ENCODE measurements at regions not wholly inside any gene's neighbourhood (a gene's known extent, or its start where the extent isn't known, plus 50 kb on each side); places are given as distances from the start of the nearest gene placed in this dataset.

DNA sequence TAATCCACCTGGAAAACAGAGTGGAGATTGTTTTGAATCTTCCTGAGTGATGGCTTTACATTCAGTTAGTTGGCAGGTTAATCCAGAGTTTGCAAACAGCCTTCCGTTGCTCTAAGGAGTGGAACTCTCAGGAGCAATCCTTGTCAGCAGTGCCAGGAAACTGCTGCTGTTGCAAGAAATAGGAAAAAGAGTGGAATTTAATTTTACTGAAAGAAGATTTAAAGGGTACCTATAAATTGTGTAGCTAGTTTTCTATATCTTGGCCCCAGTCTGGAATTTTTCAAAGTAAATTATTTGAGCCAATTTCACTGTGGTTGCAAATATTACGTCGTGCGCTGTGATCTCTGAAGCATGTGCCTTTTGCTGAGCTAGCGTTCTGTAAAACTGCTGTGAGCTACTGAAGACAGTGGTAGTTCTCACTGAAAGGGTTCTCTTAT, 55.5 kb upstream of the SLC5A12 start:
- no peak overlapping the region for H3K4me3 ChIP-seq (ENCODE audit: low read length)
- H3K9me3 ChIP-seq (ENCODE audit: control insufficient read depth, low read length): no peaks in the 10 kb centered on the region
- intact Hi-C loops (cut with DNase I): no loop called here
- no peaks in the 10 kb centered on the region for H3K27me3 ChIP-seq (ENCODE audit: control insufficient read depth, insufficient read depth)
- no peaks in the 10 kb centered on the region for H3K4me1 ChIP-seq (ENCODE audit: control insufficient read depth, insufficient read depth, low read length)
- WGBS: 45% methylated on average over 5 of the region's 5 CpGs
- no peak for DNase-seq
- no peak for ATAC-seq
- H3K27ac ChIP-seq (ENCODE audit: low read length): no peak overlapping the region

DNA sequence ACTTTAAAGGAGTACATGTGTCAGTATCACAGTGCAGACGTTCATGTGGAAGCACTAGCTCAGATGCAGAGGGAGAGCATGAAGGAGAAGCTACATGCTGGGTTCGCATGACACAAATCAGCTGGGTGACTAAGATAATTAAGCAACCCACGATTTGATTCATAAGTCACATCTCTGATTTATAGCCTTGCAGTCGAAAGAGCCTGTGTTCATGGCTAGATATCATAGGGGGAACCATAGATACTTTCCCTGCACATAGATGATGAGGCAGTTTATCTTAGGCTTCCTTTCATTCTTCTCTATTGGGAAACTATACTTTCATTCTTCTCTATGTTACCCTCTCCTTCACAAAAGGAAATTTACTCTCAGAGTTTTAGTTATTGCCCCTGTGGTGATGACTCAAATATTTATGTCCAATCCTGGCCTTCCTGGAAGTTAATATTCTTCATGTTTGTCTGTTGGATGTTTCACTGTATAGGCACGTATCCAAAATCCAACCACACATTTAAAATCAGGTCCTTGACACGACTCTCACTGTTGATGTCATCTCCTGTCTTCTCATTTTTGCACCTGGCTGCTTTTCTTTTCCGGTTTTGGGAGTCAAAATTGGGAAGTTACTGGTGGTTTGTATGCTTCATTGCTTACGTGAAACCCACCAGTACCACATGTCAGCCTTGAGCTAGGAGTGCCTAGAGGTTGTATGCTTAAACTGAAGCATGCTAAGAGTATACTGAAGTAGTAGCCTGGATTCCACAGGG, 56.3 kb upstream of the SLC5A12 start:
- WGBS: 62% methylated on average over 8 of the region's 8 CpGs
- H3K27ac ChIP-seq (ENCODE audit: low read length): no peak overlapping the region

DNA sequence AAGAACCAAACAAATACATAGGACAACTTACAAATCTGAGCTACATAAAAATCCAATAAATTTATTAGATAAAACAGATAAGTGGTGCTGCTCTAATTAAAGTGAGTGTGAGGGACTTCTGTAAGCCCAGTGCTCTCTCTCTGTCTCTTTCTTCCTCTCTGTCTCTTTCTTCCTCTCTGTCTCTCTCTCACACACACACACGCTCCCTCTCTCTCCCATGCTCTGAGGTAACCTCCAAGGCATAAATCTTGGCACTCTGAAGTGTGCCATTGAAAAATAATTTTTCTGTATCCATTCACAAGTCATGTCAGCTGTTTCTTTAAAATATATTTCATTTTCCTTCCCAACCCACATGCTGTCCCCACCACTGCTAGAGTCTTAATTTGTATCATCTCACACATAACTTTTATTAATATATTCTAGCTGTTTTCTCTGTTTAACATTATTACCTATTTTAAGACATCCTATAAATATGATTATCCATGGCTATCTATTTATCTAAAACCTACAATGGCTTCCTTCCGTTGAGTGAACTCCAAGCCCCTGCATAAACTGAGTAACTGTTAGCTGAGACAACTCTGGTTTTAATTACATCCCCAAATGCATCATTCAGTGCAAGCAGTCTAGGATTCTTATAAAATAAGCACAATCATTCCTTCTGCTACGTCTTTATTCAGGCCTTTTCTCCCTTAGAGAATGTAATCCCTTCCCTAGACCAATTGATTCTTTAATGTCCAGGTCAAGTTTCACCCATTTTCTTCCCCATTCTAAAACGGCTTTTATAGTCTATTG, 57.4 kb upstream of the SLC5A12 start:
- WGBS: 79% methylated on average over 4 of the region's 4 CpGs
- DNase-seq: no peak
- H3K4me3 ChIP-seq (ENCODE audit: low read length): no peak overlapping the region
- H3K27me3 ChIP-seq (ENCODE audit: control insufficient read depth, insufficient read depth): no peaks in the 10 kb centered on the region
- H3K27ac ChIP-seq (ENCODE audit: low read length): no peak overlapping the region
- H3K4me1 ChIP-seq (ENCODE audit: control insufficient read depth, insufficient read depth, low read length): no peaks in the 10 kb centered on the region
- H3K9me3 ChIP-seq (ENCODE audit: control insufficient read depth, low read length): peaks cover 2% of the 10 kb centered on the region
- intact Hi-C loops (cut with DNase I): no loop called here
- ATAC-seq: no peak

More for the DNA sequence above, 56.3 kb upstream of the SLC5A12 start:
- Histone ChIP-seq H3K9me3 (ENCODE audit: control insufficient read depth, low read length) (no peaks in the 10 kb centered on the region), H3K4me3 (ENCODE audit: low read length) (no peak overlapping the region), H3K27me3 (ENCODE audit: control insufficient read depth, insufficient read depth) (no peaks in the 10 kb centered on the region), H3K4me1 (ENCODE audit: control insufficient read depth, insufficient read depth, low read length) (no peaks in the 10 kb centered on the region)
- intact Hi-C loops (cut with DNase I): no loop called here
- ATAC-seq (no peak), DNase-seq (no peak)

DNA sequence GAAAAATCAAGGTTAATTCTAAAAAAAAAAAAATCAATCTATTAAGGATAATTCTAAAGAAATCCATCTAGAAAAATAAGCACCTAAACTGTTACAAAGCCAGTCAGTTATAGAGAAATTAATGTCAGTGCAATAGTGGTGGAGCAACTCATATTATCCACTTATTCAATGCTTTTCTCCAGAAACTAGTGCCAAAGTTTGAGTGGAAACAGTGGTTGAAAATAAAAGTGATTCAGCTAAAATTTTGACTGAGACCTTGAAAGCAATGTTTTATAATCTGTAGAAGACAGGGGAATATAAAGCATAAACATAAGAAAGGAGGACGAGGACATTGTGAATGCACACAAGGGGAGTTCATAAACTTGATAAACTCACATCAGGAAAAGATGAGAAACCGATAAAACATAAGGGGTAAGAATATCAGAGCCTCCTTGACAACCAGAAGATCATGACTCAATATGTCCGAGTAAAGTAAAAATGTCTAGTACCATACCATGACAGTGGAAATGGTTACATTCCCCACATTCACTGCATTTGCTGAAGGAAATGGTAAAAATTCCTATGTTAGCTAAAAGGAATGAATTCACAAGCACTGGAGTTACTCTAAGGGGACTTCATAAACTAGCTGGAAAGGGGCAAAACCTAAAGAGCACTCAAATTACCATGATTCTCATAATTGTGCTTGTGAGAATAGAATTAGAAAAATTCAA, 58.7 kb upstream of the SLC5A12 start:
- no peaks in the 10 kb centered on the region for H3K4me1 ChIP-seq (ENCODE audit: control insufficient read depth, insufficient read depth, low read length)
- DNase-seq (no peak), ATAC-seq (no peak)
- whole genome bisulfite sequencing: 83% methylated on average over 3 of the region's 3 CpGs
- peaks cover 2% of the 10 kb centered on the region for H3K9me3 ChIP-seq (ENCODE audit: control insufficient read depth, low read length)
- H3K27ac ChIP-seq (ENCODE audit: low read length): no peak overlapping the region
- no peak overlapping the region for H3K4me3 ChIP-seq (ENCODE audit: low read length)
- no peaks in the 10 kb centered on the region for H3K27me3 ChIP-seq (ENCODE audit: control insufficient read depth, insufficient read depth)
- intact Hi-C loops (cut with DNase I): no loop called here

DNA sequence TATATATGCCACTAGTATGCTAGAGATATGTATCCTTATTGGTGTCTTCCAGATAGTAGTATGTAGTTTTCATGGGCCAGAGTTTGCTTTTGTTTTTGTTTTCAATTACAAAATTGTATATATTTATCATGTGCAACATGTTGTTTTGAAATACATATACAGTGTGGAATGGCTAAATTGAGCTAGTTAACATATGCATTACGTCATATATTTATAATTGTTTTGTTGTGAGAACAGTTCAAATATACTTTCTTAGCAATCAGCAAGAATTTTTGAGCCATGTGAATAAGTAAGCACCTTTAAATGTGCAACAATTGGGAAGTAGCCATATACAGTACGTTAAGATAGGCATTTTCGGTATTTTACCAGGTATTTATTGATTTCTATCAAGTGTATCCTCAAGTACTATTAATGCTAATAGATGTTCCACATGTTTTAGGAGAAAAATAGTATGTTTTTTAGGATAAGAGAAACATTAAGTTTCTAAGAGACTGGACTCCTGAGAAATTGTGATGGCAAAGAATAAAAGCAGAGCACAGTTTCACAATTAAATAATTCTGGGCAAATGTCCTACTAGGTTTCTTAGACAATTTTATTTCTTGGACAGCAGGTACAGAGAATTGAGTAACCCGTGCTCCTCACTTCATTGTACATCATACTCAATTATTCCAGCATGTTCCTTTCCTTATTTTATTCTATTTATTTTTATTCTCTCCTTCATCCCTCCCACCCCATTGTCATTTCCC, 60.5 kb upstream of the SLC5A12 start:
- 76% methylated on average over 4 of the region's 4 CpGs for WGBS
- Histone ChIP-seq H3K27ac (ENCODE audit: low read length) (no peak overlapping the region), H3K4me1 (ENCODE audit: control insufficient read depth, insufficient read depth, low read length) (no peaks in the 10 kb centered on the region), H3K27me3 (ENCODE audit: control insufficient read depth, insufficient read depth) (no peaks in the 10 kb centered on the region), H3K9me3 (ENCODE audit: control insufficient read depth, low read length) (peaks cover 2% of the 10 kb centered on the region), H3K4me3 (ENCODE audit: low read length) (no peak overlapping the region)
- ATAC-seq (no peak), DNase-seq (no peak)
- intact Hi-C loops (cut with DNase I): no loop called here

DNA sequence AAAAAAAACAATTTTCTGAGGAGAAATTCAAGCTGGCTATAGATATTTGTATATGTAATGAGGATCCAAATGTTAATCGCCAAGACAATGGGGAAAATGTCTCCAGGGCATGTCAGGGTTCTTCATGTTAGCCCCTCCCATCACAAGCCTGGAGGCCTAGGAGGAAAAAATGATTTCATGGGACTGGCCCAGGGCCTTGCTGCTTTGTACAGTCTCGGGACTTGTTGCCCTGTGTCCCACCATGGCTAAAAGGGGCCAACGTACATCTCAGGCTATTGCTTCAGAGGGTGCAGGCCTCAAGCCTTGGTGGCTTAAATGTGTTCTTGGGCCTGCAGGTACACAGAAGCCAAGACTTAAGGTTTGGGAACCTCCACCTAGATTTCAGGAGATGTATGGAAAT, 62.1 kb upstream of the SLC5A12 start:
- Histone ChIP-seq H3K27me3 (ENCODE audit: control insufficient read depth, insufficient read depth) (no peaks in the 10 kb centered on the region), H3K9me3 (ENCODE audit: control insufficient read depth, low read length) (peaks cover 2% of the 10 kb centered on the region), H3K4me1 (ENCODE audit: control insufficient read depth, insufficient read depth, low read length) (no peaks in the 10 kb centered on the region), H3K27ac (ENCODE audit: low read length) (no peak overlapping the region), H3K4me3 (ENCODE audit: low read length) (no peak overlapping the region)
- no peak for DNase-seq
- intact Hi-C loops (cut with DNase I): no loop called here
- no peak for ATAC-seq
- WGBS: 87% methylated on average over 3 of the region's 3 CpGs

DNA sequence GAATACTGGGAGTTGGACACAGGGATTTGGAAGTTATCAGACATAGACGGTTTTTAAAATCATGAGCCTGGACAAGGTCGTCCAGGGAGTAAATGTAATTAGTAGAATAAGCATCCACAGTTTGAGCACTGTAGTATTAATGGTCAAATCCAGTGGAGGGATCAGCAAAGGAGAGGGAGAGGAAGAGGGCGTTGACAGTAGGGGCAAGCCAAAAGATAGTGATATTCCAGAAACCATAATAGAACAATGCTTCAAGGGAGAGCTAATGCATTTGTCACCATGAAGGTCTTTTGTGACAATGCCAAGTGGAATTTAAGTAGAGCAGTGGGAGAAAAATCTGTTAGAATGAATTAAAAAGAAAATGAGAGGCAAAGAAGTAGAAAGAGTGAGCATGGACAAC, 68.9 kb upstream of the SLC5A12 start:
- no peak overlapping the region for H3K4me3 ChIP-seq (ENCODE audit: low read length)
- no peak overlapping the region for H3K27ac ChIP-seq (ENCODE audit: low read length)
- DNase-seq (no peak), ATAC-seq (peak; percentile 70 to 94)
- H3K9me3 ChIP-seq (ENCODE audit: control insufficient read depth, low read length): no peaks in the 10 kb centered on the region
- H3K4me1 ChIP-seq (ENCODE audit: control insufficient read depth, insufficient read depth, low read length): no peaks in the 10 kb centered on the region
- intact Hi-C loops (cut with DNase I): no loop called here
- no peaks in the 10 kb centered on the region for H3K27me3 ChIP-seq (ENCODE audit: control insufficient read depth, insufficient read depth)
- 24% methylated on average over 3 of the region's 3 CpGs for whole genome bisulfite sequencing

DNA sequence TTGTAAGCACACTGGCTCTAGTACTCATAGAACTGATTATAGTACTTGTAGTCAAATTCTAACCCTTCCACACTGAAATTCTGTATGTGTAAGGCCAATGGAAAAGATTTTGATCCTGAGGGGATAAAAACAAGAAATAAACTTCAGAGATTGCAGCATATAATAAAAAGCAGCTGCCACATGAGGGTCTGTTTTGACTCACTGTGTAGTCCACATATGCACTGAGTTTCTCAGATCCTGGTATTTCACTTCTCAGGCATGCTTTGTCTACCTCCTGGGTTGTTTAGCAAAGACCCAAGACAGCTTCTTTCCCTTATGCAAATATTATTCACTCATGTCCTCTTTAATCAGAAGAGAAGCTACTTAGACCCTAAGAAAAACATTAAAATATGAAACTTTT, 71.1 kb upstream of the SLC5A12 start:
- H3K27me3 ChIP-seq (ENCODE audit: control insufficient read depth, insufficient read depth): no peaks in the 10 kb centered on the region
- DNase-seq (no peak), ATAC-seq (no peak)
- no peaks in the 10 kb centered on the region for H3K4me1 ChIP-seq (ENCODE audit: control insufficient read depth, insufficient read depth, low read length)
- H3K27ac ChIP-seq (ENCODE audit: low read length): no peak overlapping the region
- no peaks in the 10 kb centered on the region for H3K9me3 ChIP-seq (ENCODE audit: control insufficient read depth, low read length)
- H3K4me3 ChIP-seq (ENCODE audit: low read length): no peak overlapping the region
- intact Hi-C loops (cut with DNase I): no loop called here

DNA sequence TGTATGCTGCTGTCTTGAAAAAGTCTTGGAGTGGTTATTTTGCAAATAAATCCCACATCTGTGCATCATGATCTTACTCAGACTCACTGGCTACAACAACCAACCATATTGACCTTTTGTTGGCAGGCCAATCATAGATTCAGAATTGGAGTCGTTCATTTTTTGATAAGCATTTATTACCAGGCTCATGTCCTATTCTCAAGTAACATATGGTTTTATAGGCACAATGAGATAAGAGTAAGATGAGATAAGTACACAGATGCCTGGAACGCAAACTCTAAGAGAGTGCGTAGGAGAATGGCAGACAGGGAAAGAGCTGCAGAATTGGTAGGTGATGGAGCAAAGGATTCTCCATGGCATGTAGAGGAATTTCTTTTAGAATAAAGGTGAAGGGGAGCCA, 71.6 kb upstream of the SLC5A12 start:
- WGBS: 63% methylated on average over 3 of the region's 3 CpGs
- intact Hi-C loops (cut with DNase I): no loop called here
- Histone ChIP-seq H3K9me3 (ENCODE audit: control insufficient read depth, low read length) (no peaks in the 10 kb centered on the region), H3K4me3 (ENCODE audit: low read length) (no peak overlapping the region), H3K27me3 (ENCODE audit: control insufficient read depth, insufficient read depth) (no peaks in the 10 kb centered on the region), H3K4me1 (ENCODE audit: control insufficient read depth, insufficient read depth, low read length) (no peaks in the 10 kb centered on the region), H3K27ac (ENCODE audit: low read length) (no peak overlapping the region)
- ATAC-seq (no peak), DNase-seq (no peak)

DNA sequence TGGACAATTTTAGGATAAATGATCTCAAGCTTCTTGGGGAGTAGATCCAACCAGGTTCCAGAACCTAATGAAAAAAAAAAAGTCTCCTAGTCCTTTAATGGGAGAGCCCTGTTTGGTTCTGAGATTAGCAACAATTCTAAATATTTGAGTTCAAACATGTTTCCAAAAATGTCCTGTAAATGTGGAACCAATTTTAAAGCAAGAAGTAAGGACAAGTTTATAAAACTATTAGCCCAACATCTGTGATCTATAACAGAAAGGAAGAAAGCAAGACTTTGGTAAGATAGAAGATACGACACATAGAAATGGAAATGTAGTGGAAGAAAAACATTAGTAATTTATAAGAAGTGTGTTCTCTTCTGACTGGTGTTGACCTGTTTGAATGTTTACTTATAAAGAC, 79.7 kb upstream of the SLC5A12 start:
- WGBS: 85% methylated on average over 1 of the region's 1 CpG

DNA sequence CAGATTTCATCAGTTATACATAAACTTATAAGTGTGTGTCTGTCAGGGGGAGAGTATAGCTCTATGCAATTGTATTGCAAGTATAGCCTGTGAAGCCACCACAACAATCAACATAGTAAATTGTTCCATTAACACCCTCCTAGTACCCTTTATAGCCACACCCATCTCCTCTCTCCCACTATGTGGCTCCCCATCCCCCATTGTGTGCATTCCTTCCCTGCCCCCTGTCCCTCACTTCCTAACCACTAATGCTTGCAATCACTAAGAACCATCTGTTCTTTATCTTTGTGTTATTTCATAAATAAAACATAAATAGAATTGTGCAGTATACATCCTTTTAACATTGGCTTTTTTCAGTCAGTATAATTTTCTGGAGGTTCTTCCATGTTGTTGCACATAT, 83.1 kb upstream of the SLC5A12 start:
- Histone ChIP-seq H3K27ac (ENCODE audit: low read length) (no peak overlapping the region), H3K4me1 (ENCODE audit: control insufficient read depth, insufficient read depth, low read length) (no peaks in the 10 kb centered on the region), H3K9me3 (ENCODE audit: control insufficient read depth, low read length) (no peaks in the 10 kb centered on the region), H3K27me3 (ENCODE audit: control insufficient read depth, insufficient read depth) (no peaks in the 10 kb centered on the region), H3K4me3 (ENCODE audit: low read length) (no peak overlapping the region)
- DNase-seq: no peak
- ATAC-seq: no peak
- intact Hi-C loops (cut with DNase I): no loop called here

More for the DNA sequence above, 79.7 kb upstream of the SLC5A12 start:
- intact Hi-C loops (cut with DNase I): no loop called here
- Histone ChIP-seq H3K9me3 (ENCODE audit: control insufficient read depth, low read length) (no peaks in the 10 kb centered on the region), H3K4me1 (ENCODE audit: control insufficient read depth, insufficient read depth, low read length) (no peaks in the 10 kb centered on the region), H3K4me3 (ENCODE audit: low read length) (no peak overlapping the region), H3K27me3 (ENCODE audit: control insufficient read depth, insufficient read depth) (no peaks in the 10 kb centered on the region), H3K27ac (ENCODE audit: low read length) (no peak overlapping the region)
- DNase-seq (no peak), ATAC-seq (no peak)
